GM20000 (cell line): ENCODE measurements at regions not wholly inside any gene's neighbourhood (a gene's known extent, or its start where the extent isn't known, plus 50 kb on each side); places are given as distances from the start of the nearest gene placed in this dataset.
"Not testable (repeated sequence)": the region's sequence is repeated elsewhere in the genome, so short reads cannot be mapped to it uniquely, and the experiment has no call there.

ENCODE experiments used
- DNase-seq: peaks from one replicate; pipeline ENCODE4 v3.0.0; 2012; ENCODE audit warnings: low spot score
- TF ChIP-seq, protein P1 (sequence below): IDR thresholded peaks from 2 replicates; pipeline ENCODE4 v1.5.1; 2012; ENCODE audit warnings: mild to moderate bottlenecking, control low read depth; ENCODE audit errors: extremely low read depth, missing control alignments

DNA sequence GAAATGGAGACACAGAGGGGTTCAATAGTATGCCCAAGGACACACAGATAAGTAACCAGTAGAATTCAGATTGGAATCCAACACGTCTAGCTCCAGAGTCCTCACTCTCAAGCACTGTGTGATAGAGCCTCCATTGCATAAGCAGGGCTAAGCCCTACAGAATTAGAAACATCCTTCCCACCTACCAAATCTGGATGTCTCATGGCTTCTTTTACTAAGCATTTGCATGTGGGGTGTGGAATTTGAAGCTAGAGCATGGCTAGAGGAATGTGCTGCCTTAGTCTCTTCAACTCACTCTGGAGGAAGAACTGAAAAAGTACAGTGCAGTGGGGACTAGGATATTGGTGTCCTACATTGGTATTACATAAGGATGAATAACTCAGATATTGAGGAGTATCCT lies 119.4 kb downstream of the MFAP3L start:
- no peak for DNase-seq
- TF ChIP-seq, protein P1, sequence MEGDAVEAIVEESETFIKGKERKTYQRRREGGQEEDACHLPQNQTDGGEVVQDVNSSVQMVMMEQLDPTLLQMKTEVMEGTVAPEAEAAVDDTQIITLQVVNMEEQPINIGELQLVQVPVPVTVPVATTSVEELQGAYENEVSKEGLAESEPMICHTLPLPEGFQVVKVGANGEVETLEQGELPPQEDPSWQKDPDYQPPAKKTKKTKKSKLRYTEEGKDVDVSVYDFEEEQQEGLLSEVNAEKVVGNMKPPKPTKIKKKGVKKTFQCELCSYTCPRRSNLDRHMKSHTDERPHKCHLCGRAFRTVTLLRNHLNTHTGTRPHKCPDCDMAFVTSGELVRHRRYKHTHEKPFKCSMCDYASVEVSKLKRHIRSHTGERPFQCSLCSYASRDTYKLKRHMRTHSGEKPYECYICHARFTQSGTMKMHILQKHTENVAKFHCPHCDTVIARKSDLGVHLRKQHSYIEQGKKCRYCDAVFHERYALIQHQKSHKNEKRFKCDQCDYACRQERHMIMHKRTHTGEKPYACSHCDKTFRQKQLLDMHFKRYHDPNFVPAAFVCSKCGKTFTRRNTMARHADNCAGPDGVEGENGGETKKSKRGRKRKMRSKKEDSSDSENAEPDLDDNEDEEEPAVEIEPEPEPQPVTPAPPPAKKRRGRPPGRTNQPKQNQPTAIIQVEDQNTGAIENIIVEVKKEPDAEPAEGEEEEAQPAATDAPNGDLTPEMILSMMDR, result no peak

DNA sequence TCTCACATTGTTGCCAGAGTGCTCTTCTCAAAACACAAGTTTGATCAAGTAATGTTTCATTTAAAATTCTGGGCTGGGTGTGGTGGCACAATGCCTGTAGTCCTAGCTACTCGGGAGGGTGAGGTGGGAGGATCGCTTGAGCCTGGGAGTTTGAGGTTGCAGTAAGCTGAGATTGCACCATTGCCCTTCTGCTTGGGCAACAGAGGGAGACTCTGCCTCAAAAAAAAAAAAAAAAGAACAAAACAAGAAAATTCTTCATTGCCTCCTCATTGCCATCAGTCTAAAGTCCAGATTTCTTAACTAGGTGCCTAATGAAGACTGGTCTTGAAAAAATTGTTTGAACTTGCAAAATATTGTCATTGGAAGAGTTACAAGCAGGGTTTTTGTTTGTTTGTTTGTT lies 120.1 kb downstream of the MFAP3L start:
- TF ChIP-seq, protein P1, result no peak

DNA sequence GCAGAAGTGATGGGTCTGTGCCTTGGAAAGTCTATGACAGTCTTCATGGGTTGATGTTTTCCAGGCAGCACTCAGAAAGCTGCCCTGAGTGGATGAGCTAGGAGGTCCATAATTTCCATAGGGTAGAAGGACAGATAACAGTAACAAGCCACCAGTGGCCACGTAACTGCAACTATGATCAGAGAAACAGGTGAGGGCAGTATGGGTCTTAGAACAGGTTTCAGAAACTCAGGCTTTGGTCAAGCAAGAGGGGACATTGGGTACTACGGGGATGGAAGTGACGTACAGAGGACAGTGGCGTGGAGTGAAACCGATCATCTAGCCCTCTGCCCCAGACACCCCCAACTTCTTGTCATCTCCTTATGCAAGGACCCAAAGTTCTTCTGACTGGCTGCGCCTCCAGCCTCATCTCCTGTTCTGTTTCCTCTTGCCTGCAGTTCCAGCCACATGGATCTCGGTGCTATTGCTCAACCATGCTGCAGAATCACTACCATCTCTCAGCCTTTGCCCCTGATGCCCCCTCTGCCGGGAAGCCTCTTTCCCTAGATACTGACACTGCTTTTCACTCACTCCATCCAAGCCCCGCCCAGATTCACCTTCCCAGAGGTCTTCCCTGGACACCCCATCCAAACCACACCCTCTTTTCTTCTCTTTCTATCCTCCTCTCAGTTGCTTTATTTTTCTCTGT lies 123.4 kb downstream of the MFAP3L start:
- TF ChIP-seq, protein P1, result no peak
- no peak for DNase-seq

More for the DNA sequence above, 120.1 kb downstream of the MFAP3L start:
- DNase-seq, result no peak

DNA sequence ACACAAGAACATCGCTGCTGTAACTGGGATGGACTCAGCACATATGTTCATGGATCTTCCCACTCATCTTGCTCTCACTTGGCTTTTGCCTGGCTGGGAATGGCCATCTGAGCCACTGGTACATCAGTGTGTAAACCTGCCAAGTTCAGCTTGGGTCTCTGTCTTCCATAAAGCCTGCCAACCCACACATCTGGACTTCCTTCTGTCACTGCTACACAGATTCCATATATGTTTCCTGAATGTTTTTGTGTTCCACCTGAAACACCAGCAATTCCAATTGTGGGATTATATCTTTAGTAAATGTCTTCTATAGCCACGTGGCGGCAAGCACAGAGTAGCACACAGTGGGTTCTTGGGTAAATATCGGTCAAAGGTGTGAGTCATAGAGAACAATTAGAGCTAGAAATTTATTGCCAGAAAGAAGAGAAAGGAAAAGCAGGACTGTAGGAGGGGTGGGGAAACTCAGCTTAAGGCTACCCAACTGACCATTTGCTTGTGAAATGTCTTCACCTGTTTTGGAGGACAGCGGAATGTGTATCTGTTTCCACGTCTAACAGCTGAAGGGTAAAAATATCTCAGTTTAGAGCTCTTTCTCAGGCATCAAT lies 125.9 kb downstream of the MFAP3L start:
- no peak for DNase-seq
- TF ChIP-seq, protein P1, result no peak

DNA sequence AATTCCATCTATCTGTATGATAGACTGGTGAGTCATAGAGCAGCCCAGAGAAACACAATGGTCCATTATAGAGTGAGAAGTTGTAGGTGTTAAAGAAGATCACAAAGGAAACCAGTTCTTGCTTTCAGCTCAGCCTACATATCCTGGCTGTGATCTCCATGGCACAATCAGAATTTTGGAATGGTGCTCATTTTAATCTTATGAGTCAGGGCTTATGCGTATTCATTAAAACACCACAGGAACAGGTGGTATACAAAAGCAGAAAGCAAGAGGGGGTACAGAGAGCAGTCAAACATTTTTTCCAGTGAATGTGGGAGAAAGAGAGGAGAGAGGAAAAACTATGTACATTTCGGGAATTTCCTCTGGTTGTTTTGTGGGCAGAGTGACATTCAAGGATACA lies 126.9 kb downstream of the MFAP3L start:
- no peak for DNase-seq
- TF ChIP-seq, protein P1, result no peak

DNA sequence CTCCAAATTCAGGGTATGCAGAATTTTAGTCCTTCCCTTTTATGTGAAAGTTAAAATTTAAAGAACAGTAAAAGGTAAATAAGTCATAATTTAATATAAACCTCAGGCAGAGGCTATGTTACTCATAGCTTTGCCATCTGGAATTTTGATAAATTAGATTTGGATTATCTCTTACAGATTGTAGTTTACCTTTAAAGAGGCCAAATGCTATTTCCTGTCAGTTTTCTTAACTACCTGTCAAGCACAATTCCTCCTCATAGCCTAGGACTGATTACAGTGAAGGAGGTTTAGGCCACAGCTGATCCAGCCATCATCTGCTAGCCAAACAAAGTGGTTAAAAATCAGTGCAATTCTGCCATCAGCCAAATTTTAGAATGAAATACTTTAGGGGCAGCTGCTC lies 128.1 kb downstream of the MFAP3L start:
- TF ChIP-seq, protein P1, result no peak

DNA sequence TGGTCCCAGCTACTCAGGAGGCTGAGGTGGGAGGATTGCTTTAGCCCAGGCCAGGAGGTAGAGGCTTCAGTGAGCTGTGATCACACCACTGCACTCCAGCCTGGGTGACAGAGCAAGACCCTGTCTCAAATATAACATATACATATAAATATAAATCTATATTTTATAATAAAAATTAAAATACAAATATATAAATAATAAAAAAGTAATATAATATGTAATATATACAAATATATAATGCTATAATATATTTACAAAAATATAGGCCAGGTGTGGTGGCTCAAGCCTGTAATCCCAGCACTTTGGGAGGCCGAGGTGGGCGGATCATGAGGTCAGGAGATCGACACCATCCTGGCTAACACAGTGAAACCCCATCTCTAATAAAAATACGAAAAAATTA lies 131.4 kb downstream of the MFAP3L start:
- not testable (repeated sequence) for DNase-seq

More for the DNA sequence above, 128.1 kb downstream of the MFAP3L start:
- no peak for DNase-seq

DNA sequence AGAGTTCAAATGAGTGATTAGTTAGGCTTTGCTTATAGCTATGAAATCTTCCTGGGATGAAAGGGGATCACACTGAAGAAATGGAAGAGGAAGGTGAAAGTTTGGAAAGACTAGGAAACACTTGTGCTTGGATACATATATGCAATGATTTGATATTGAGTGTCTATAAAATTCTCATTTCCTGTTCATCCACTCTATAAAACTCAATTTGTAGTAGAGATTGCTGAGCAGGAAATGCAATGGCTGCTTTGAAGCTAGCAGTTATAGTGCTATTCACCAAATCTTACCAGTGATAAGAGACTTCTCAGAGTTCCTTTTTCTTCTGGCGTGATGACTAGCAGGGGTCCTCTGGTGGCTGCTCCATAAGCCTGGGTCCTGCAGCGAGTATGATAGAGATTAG lies 128.1 kb upstream of the HPF1 start:
- no peak for DNase-seq
- TF ChIP-seq, protein P1, result no peak
